Fibroblast of lung (primary cell): ENCODE measurements at regions not wholly inside any gene's neighbourhood (a gene's known extent, or its start where the extent isn't known, plus 50 kb on each side); places are given as distances from the start of the nearest gene placed in this dataset.

Source experiments
- CTCF ChIP-seq, 2 donors: IDR thresholded peaks in 1 of 2; conservative IDR thresholded peaks in 1 of 2; 1 replicate in 1 of 2; 2 replicates in 1 of 2; pipeline ENCODE4 v1.5.1; 2011 to 2012; ENCODE audit warnings: low read length in 2 of 2, control low read depth in 1 of 2, inconsistent platforms in 1 of 2, low read depth in 1 of 2, mild to moderate bottlenecking in 1 of 2
- EZH2 ChIP-seq: IDR thresholded peaks from 2 replicates; pipeline ENCODE4 v1.5.1; 2012; ENCODE audit warnings: low read length, control low read depth, mild to moderate bottlenecking; ENCODE audit errors: missing control alignments

GRCh38 chr1:69138172-69138571, 429.6 kb upstream of the LRRC7 start:
- no peak for TF ChIP-seq CTCF (conservative IDR thresholded peaks at IDR 0.05 in 1 of 2, IDR thresholded peaks at IDR 0.05 in 1 of 2; ENCODE audit: low read depth in 1 of 2, low read length in 2 of 2)
- no peak for TF ChIP-seq EZH2
